Thymus (tissue), 11 donors: ENCODE measurements at regions not wholly inside any gene's neighbourhood (a gene's known extent, or its start where the extent isn't known, plus 50 kb on each side); places are given as distances from the start of the nearest gene placed in this dataset.

Source experiments
- DNase-seq, 9 donors: peaks; one replicate each; pipeline ENCODE4 v3.0.0-alpha.2; 2013; ENCODE audit warnings: low spot score in 9 of 9, low read depth in 6 of 9, missing footprints in 1 of 9
- H3K27ac ChIP-seq, 2 donors: one replicate each; pipeline ENCODE4 v1.5.1; 2013; ENCODE audit warnings: control low read depth in 1 of 2, low read depth in 1 of 2, low read length in 1 of 2, mild to moderate bottlenecking in 1 of 2, moderate library complexity in 1 of 2
- H3K27me3 ChIP-seq, 2 donors: one replicate each; pipeline ENCODE4 v1.5.1; 2013; ENCODE audit warnings: low read length in 1 of 2; ENCODE audit not compliant: control insufficient read depth in 2 of 2, insufficient read depth in 1 of 2
- H3K36me3 ChIP-seq, 2 donors: one replicate each; pipeline ENCODE4 v1.5.1; 2013; ENCODE audit warnings: low read length in 1 of 2, mild to moderate bottlenecking in 1 of 2, moderate library complexity in 1 of 2; ENCODE audit not compliant: control insufficient read depth in 2 of 2, insufficient read depth in 2 of 2
- H3K4me1 ChIP-seq, 2 donors: one replicate each; pipeline ENCODE4 v1.5.1; 2013; ENCODE audit warnings: low read length in 2 of 2; ENCODE audit not compliant: control insufficient read depth in 2 of 2, insufficient read depth in 2 of 2
- H3K4me3 ChIP-seq, 2 donors: one replicate each; pipeline ENCODE4 v1.5.1; 2013; ENCODE audit warnings: low read length in 2 of 2, control low read depth in 1 of 2, mild to moderate bottlenecking in 1 of 2
- H3K9me3 ChIP-seq, 2 donors: one replicate each; pipeline ENCODE4 v1.5.1; 2013; ENCODE audit warnings: low read length in 1 of 2, mild to moderate bottlenecking in 1 of 2; ENCODE audit not compliant: control insufficient read depth in 2 of 2, insufficient read depth in 1 of 2
- WGBS: extraction: QIAGEN DNeasy Blood & Tissue Kit; methylation state at CpG from one replicate; pipeline ENCODE4 v1.1.7; 2013; 5-methylcytosine and 5-hydroxymethylcytosine counted together
- donor health status: healthy.

DNA sequence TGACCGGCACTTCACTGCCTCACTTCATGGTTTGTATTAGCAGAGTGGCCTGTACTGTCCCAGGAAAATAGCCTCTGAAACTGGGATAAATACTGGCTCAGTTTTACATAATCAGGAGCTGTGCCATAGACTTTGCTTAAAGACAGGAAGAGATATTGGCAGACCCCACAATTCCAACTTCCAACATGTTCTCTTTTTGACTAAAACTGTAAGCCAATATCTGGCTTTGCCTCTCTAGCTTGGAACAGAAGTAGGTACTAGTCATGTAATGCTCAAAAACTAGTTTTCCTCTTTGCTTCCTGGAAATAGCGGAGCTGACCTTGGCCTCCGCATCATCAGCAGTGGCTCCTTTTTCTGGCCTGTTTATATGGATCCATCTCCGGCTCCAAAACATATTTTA, 276.9 kb downstream of the CDH9 start:
- Histone ChIP-seq H3K4me1 (no peaks in the 10 kb centered on the region), H3K27ac (no peak overlapping the region), H3K27me3 (no peaks in the 10 kb centered on the region), H3K9me3 (no peaks in the 10 kb centered on the region), H3K4me3 (no peak overlapping the region), H3K36me3 (no peaks in the 10 kb centered on the region)
- 95% methylated on average over 4 of the region's 4 CpGs for WGBS
- DNase-seq = no peak

DNA sequence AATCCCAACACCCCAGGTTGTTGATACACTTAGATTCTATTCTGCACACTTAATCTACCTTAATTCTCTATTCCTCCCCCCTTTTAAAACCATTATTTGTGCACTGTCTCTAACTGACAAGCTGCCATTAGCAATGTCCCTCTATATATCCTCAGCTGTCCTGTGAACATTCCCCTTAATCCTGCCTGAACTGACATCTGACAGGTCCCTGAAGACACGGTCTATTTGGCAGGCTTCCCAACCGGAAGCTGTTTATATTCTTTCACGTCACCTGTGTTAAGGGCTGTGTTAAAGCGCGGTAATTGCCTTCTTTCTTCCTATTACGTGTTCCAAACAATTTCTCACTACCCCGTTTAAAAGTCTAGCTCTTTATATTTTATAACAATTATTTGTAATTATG, 277.3 kb downstream of the CDH9 start:
- H3K27me3 ChIP-seq = no peaks in the 10 kb centered on the region
- H3K4me1 ChIP-seq = no peaks in the 10 kb centered on the region
- H3K9me3 ChIP-seq = no peaks in the 10 kb centered on the region
- H3K27ac ChIP-seq = no peak overlapping the region
- H3K4me3 ChIP-seq = no peak overlapping the region
- H3K36me3 ChIP-seq = no peaks in the 10 kb centered on the region
- 95% methylated on average over 7 of the region's 7 CpGs for WGBS
- DNase-seq = no peak

DNA sequence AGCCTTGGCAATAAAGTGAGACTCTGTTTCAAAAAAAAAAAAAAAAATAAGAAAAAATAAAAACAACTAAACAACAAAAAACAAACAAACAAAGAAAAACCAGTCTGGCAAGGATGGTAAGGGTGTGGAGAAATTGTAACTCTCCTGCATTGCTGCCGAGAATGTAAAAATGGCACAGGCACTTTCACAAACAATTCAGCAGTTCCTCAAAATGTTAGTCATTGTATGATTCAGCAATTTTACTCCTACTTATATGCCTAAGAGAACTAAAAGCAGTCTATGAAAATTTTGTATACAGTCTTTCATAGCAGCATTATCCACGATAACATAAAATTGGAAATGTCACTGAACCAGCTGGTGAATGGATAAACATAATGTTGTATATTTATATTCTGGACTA, 280.4 kb downstream of the CDH9 start:
- H3K27ac ChIP-seq = no peak overlapping the region
- no peaks in the 10 kb centered on the region for H3K27me3 ChIP-seq
- WGBS = 53% methylated on average over 2 of the region's 2 CpGs
- no peak overlapping the region for H3K4me3 ChIP-seq
- no peaks in the 10 kb centered on the region for H3K4me1 ChIP-seq
- no peaks in the 10 kb centered on the region for H3K36me3 ChIP-seq
- DNase-seq = no peak
- no peaks in the 10 kb centered on the region for H3K9me3 ChIP-seq

DNA sequence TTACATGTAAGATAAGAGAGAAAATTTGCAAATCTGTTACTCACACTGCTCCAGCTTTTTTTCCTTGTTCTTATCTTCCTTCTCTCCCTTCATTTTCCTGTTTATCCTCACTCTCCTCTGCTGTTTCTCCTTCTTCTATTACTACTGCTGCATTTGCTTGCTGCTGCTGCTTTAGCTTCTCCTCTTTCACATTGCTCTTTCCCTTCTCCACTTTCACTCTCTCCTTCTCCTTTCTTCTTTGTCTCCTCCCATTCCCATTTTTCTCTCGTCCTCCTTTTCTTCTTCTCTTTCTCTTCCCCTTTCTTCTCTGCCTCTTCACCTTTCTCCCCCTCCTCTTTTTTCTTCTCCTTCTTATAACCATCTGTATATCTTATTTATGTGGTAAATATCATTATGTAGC, 288.6 kb downstream of the CDH9 start:
- no peak for DNase-seq
- Histone ChIP-seq H3K9me3 (no peaks in the 10 kb centered on the region), H3K4me1 (no peaks in the 10 kb centered on the region), H3K27ac (no peak overlapping the region), H3K27me3 (no peaks in the 10 kb centered on the region), H3K36me3 (no peaks in the 10 kb centered on the region), H3K4me3 (no peak overlapping the region)
- WGBS = 60% methylated on average over 1 of the region's 1 CpG

DNA sequence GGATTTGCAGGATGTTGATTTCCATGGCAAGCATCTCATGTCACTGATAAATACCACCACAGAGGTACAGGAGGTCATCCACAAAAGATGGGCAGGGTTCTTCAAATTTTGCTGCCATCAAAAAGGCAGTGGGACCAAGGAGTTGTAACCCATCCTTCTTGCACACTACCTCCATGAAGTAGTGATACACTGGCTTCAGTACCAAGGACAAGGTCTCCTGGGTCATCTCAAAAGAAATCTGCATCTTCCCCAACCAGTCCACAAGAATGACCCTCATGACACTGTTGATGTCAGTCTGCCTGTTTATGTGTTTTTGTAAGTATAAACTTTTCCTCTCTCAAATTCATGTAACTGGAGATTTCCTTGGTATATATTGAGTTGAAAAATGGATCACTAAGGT, 298.2 kb downstream of the CDH9 start:
- Histone ChIP-seq H3K9me3 (no peaks in the 10 kb centered on the region), H3K36me3 (no peaks in the 10 kb centered on the region), H3K4me1 (no peaks in the 10 kb centered on the region), H3K27ac (no peak overlapping the region), H3K27me3 (no peaks in the 10 kb centered on the region), H3K4me3 (no peak overlapping the region)
- no peak for DNase-seq

DNA sequence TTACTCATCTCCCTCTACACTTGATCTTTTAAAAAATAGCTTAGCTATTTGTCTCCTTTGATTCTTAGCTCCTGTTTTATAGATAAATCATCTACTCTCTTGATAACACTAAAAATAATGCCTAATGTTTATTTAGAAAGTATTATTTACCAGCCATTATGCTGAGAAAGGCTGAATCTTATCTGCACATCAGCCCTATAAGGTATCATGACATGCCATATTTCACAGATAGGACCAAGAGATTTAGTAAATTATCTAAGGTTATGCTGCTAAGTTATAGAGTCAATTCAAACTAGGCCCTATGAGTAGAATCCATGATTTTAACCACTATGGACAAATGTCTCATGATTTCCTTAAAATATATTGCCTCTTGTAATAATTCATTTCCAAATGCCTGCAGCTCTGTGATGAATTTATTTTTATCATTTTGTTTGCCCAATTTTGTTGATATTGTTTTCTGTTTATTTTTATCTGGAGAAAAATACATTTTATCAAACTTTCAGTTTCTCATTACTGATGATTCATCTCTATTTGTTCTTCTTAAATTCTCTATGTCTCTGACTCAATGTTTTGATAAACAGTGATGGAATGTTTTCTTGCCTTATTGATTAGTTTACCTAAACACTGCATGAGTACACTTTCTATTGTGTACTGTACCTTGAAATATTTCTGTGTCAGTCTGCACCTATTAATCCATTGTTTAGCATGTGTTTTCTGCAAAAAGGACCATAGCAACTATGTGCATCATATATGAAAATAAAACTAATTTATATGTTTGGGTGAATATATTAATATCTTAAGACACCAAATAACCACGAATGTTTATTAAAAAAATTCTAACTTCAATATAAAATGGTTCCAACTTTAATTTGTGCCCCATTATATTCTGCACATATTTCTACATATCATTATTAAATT, 300.8 kb downstream of the CDH9 start:
- Histone ChIP-seq H3K4me1 (no peaks in the 10 kb centered on the region), H3K36me3 (no peaks in the 10 kb centered on the region), H3K9me3 (no peaks in the 10 kb centered on the region), H3K4me3 (no peak overlapping the region), H3K27ac (no peak overlapping the region), H3K27me3 (no peaks in the 10 kb centered on the region)
- WGBS = 81% methylated on average over 1 of the region's 1 CpG
- no peak for DNase-seq

DNA sequence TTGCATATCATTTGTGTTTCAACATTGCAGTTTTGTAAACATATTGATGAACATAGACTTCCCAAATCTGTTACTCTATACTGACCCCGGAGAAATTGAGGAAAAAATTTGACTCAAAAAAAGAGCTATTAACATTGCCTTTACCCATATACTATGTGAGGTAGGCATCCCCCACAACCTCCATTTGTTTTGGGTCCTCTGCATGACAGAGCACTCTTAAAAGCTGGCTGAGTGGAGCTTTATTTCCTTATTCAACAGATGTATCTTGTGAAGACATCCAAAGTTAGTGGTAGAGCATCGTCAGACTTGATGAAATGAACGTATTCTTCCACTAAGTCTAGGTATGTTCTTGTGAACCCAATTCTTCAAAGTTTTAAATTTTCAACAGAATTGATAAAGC, 310.5 kb downstream of the CDH9 start:
- Histone ChIP-seq H3K9me3 (no peaks in the 10 kb centered on the region), H3K36me3 (no peaks in the 10 kb centered on the region), H3K4me1 (no peaks in the 10 kb centered on the region), H3K27ac (no peak overlapping the region), H3K4me3 (no peak overlapping the region), H3K27me3 (no peaks in the 10 kb centered on the region)
- no peak for DNase-seq
- 83% methylated on average over 3 of the region's 3 CpGs for WGBS

DNA sequence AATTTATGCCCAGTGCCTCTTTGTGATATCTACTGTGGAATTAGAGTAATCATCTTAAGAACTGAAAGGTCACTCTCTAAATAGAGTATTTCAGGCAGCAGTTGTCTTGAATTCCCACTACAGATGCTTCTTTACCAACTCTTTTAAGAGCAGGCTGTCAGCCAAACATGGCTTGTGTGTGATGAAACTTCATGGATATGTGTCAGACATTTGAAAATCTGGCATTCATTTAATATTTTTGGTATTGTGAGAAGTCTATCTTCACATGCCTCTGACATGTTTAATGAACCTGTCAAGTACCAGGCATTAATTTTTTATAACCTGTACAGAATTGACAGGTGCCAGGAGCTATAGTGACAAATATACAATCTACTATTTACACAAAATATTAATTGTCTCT, 318.6 kb downstream of the CDH9 start:
- DNase-seq = no peak
- no peaks in the 10 kb centered on the region for H3K27me3 ChIP-seq

DNA sequence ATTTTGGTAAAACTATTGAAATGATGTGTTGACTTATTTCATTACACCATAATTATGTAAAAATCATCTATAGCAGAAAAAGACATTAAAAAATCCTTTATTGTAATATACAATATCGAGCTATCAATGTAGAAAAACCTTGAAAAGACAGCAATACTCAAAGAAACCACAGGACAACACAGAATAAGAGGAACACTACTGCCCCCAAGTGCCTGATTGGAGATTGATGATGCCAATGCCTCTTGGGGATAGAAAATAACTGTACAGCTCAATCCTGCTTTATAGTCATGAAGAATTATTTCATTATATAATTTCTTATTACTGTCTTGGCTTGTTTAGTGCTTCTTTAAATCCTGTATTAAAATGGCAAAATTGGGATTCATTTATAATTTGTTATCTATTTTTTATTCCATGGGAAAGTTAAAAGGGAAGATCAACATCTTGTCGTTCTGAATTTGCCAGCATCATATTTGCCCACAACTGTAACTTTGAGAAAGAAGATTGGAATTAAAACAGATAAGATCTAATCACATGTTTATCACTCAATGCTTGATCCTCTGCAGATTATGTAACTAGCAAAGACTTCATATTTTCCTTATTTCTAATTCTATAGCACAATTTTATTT, 337.5 kb downstream of the CDH9 start:
- WGBS = 62% methylated on average over 2 of the region's 2 CpGs
- H3K27me3 ChIP-seq = no peaks in the 10 kb centered on the region
- no peak overlapping the region for H3K4me3 ChIP-seq
- H3K9me3 ChIP-seq = no peaks in the 10 kb centered on the region
- peak in 1 of 9 donors; percentile 6 for DNase-seq
- H3K4me1 ChIP-seq = no peaks in the 10 kb centered on the region
- no peaks in the 10 kb centered on the region for H3K36me3 ChIP-seq
- H3K27ac ChIP-seq = no peak overlapping the region

More for the DNA sequence above, 318.6 kb downstream of the CDH9 start:
- Histone ChIP-seq H3K27ac (no peak overlapping the region), H3K4me1 (no peaks in the 10 kb centered on the region), H3K4me3 (no peak overlapping the region), H3K9me3 (no peaks in the 10 kb centered on the region), H3K36me3 (no peaks in the 10 kb centered on the region)
